Fibroblast of mammary gland (primary cell): ENCODE measurements at regions not wholly inside any gene's neighbourhood (a gene's known extent, or its start where the extent isn't known, plus 50 kb on each side); places are given as distances from the start of the nearest gene placed in this dataset.
A peak's percentile ranks its signal among the peaks of the same experiment; 100 is the strongest.

Source experiments
- DNase-seq: peaks from one replicate; pipeline ENCODE4 v3.0.0-alpha.2; 2010; ENCODE audit warnings: low read depth
- H3K4me3 ChIP-seq: 2 replicates; pipeline ENCODE4 v1.5.1; 2011; ENCODE audit warnings: low read depth, mild to moderate bottlenecking, low read length, moderate library complexity; ENCODE audit not compliant: control insufficient read depth
- TF ChIP-seq, protein P1 (sequence below): conservative IDR thresholded peaks from 2 replicates; pipeline ENCODE4 v1.5.1; 2011; ENCODE audit warnings: low read depth, low read length, inconsistent platforms; ENCODE audit not compliant: control insufficient read depth, insufficient read depth

- no peak overlapping the region for H3K4me3 ChIP-seq
- TF ChIP-seq, protein P1, sequence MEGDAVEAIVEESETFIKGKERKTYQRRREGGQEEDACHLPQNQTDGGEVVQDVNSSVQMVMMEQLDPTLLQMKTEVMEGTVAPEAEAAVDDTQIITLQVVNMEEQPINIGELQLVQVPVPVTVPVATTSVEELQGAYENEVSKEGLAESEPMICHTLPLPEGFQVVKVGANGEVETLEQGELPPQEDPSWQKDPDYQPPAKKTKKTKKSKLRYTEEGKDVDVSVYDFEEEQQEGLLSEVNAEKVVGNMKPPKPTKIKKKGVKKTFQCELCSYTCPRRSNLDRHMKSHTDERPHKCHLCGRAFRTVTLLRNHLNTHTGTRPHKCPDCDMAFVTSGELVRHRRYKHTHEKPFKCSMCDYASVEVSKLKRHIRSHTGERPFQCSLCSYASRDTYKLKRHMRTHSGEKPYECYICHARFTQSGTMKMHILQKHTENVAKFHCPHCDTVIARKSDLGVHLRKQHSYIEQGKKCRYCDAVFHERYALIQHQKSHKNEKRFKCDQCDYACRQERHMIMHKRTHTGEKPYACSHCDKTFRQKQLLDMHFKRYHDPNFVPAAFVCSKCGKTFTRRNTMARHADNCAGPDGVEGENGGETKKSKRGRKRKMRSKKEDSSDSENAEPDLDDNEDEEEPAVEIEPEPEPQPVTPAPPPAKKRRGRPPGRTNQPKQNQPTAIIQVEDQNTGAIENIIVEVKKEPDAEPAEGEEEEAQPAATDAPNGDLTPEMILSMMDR, result no peak
- no peak for DNase-seq
Observed at GRCh38 chr21:25133939-25134338, 473.3 kb downstream of the MRPL39 start.

DNA sequence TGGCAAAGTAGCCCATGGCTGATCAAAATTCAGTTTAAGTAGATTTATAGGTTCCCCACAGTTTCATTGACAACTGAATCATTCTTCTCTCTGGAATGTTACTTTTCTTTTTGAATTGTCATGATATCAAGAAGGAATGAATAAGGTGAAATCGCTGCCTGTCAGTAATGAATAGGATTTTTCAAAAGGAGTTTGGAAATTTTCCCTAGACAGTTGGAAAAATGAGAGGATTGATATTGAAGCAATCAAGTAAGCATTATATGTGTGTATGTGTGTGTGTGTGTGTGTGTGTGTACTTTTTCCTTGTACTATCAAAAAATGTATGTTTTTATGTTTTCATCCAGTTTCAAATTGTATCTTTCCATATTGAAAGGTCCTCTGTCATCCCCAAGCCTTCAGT lies 479.5 kb downstream of the MRPL39 start:
- TF ChIP-seq, protein P1, result no peak
- DNase-seq, result no peak
- no peak overlapping the region for H3K4me3 ChIP-seq

- no peak for DNase-seq
- TF ChIP-seq, protein P1, result no peak
- H3K4me3 ChIP-seq, result no peak overlapping the region
Observed at GRCh38 chr21:25127007-25127406, 480.3 kb downstream of the MRPL39 start.

DNA sequence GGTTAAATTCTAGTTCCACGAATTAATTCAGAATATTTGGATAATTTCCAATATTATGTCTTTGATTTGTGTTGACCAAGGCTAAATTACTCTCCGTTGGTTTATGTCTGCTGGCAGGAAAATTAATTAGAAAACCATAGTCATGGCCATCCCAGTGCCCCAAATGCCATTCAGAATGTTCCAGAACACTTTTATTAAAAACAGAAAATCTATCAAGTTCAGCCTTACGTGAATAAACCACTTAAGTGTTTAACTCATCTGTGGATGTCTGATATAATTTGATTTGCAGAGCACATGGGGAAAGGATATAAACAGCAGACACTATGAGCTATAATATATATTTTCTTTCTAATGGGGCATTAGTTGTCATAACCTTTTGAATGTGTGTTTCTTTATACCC lies 480.7 kb downstream of the MRPL39 start:
- TF ChIP-seq, protein P1, result no peak
- no peak for DNase-seq
- H3K4me3 ChIP-seq, result no peak overlapping the region

- H3K4me3 ChIP-seq, result no peak overlapping the region
- TF ChIP-seq, protein P1, result no peak
- DNase-seq, result no peak
Observed at GRCh38 chr21:25118648-25119047, 488.6 kb downstream of the MRPL39 start.

DNA sequence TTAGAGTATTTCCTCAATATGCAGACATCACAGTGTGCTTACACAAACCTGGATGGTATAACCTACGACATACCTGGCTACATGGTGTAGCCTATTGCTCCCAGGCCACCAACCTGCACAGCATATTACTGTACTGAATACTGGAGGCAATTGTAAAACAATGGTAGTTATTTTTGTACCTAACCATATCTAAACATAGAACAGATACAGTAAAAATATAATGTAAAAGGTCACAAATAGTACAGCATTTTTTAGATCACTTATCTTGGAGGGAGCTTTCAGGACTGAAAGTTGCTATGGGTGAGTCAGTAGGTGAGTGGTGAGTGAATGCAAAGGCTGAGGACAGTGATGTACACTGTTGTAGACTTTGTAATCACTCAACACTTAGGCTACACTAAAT lies 492.3 kb downstream of the MRPL39 start:
- peak; percentile 4 for DNase-seq

More for the DNA sequence above, 492.3 kb downstream of the MRPL39 start:
- H3K4me3 ChIP-seq, result no peak overlapping the region
- TF ChIP-seq, protein P1, result no peak
